Islet of Langerhans (tissue), 1 donor: ENCODE measurements at regions not wholly inside any gene's neighbourhood (a gene's known extent, or its start where the extent isn't known, plus 50 kb on each side); places are given as distances from the start of the nearest gene placed in this dataset.
"Not testable (repeated sequence)": the region's sequence is repeated elsewhere in the genome, so short reads cannot be mapped to it uniquely, and the experiment has no call there.

Source experiments
- FAIRE-seq: peaks from one replicate; lab custom pipeline; 2011; peaks lifted over from hg19 to GRCh38; lab: Jason Lieb, UNC

GRCh38 chr13:34166406-34166805 lies 348.5 kb downstream of the RFC3 start:
- no peak for FAIRE-seq

GRCh38 chr13:34167347-34167746 lies 349.4 kb downstream of the RFC3 start:
- FAIRE-seq = peak; percentile 97

GRCh38 chr13:34172048-34172447 lies 354.1 kb downstream of the RFC3 start:
- FAIRE-seq = no peak

- no peak for FAIRE-seq
These were observed 356.8 kb downstream of the RFC3 start for GRCh38 chr13:34174671-34175145.

GRCh38 chr13:34175551-34175950 lies 357.6 kb downstream of the RFC3 start:
- no peak for FAIRE-seq

GRCh38 chr13:34176633-34177032 lies 358.7 kb downstream of the RFC3 start:
- no peak for FAIRE-seq

GRCh38 chr13:34179481-34179880 lies 361.5 kb downstream of the RFC3 start:
- FAIRE-seq = no peak

- FAIRE-seq = peak; percentile 61
These were observed 362.0 kb downstream of the RFC3 start for GRCh38 chr13:34179927-34180326.

- not testable (repeated sequence) for FAIRE-seq
These were observed 363.3 kb downstream of the RFC3 start for GRCh38 chr13:34181256-34181655.

- FAIRE-seq = no peak
These were observed 372.0 kb downstream of the RFC3 start for GRCh38 chr13:34189946-34190345.

- peak; percentile 78 for FAIRE-seq
These were observed 383.3 kb downstream of the RFC3 start for GRCh38 chr13:34201050-34201913.

GRCh38 chr13:34207334-34207733 lies 389.4 kb downstream of the RFC3 start:
- no peak for FAIRE-seq

- FAIRE-seq = no peak
These were observed 389.9 kb downstream of the RFC3 start for GRCh38 chr13:34207872-34208271.

- no peak for FAIRE-seq
These were observed 390.4 kb downstream of the RFC3 start for GRCh38 chr13:34208336-34208735.

GRCh38 chr13:34210341-34210740 lies 392.4 kb downstream of the RFC3 start:
- no peak for FAIRE-seq

GRCh38 chr13:34214686-34215085 lies 396.7 kb downstream of the RFC3 start:
- FAIRE-seq = no peak

GRCh38 chr13:34216256-34216655 lies 398.3 kb downstream of the RFC3 start:
- no peak for FAIRE-seq

GRCh38 chr13:34217343-34218025 lies 399.5 kb downstream of the RFC3 start:
- FAIRE-seq = no peak

- FAIRE-seq = peak; percentile 9
These were observed 406.0 kb downstream of the RFC3 start for GRCh38 chr13:34223984-34224383.

GRCh38 chr13:34224877-34225276 lies 406.9 kb downstream of the RFC3 start:
- no peak for FAIRE-seq

GRCh38 chr13:34230271-34230670 lies 412.3 kb downstream of the RFC3 start:
- FAIRE-seq = no peak

- FAIRE-seq = no peak
These were observed 423.4 kb downstream of the RFC3 start for GRCh38 chr13:34241332-34241731.

- no peak for FAIRE-seq
These were observed 425.5 kb downstream of the RFC3 start for GRCh38 chr13:34243403-34243802.

- no peak for FAIRE-seq
These were observed 428.6 kb downstream of the RFC3 start for GRCh38 chr13:34246511-34246910.
